Pancreas (tissue), 10 donors: ENCODE measurements at regions not wholly inside any gene's neighbourhood (a gene's known extent, or its start where the extent isn't known, plus 50 kb on each side); places are given as distances from the start of the nearest gene placed in this dataset.
A peak's percentile ranks its signal among the peaks of the same experiment; 100 is the strongest.

ENCODE experiments used
- ATAC-seq, 4 donors: fragments of 200-7000 bp; cut with Tn5 transposase; one replicate each; pipeline versions ENCODE4 v1.8.0 to v1.9.1; 2020; ENCODE audit warnings: mild to moderate bottlenecking in 4 of 4, moderate library complexity in 4 of 4
- DNase-seq, 6 donors: peaks; one replicate each; pipeline ENCODE4 v3.0.0-alpha.2; 2020
- FAIRE-seq: peaks from 2 replicates; lab custom pipeline; 2012; peaks lifted over from hg19 to GRCh38; lab: Jason Lieb, UNC
- H3K27ac ChIP-seq, 4 donors: fragments of 200-600 bp; sonication (generic); 1 replicate in 3 of 4; 2 replicates in 1 of 4; pipeline versions ENCODE4 v1.5.0 to v1.8.0; 2020
- H3K27me3 ChIP-seq, 4 donors: fragments of 200-600 bp; one replicate each; pipeline ENCODE4 v1.8.0; 2021
- H3K36me3 ChIP-seq, 3 donors: fragments of 200-600 bp; sonication (generic) in 1 of 3; one replicate each; pipeline versions ENCODE4 v1.5.0 to v1.8.0; 2020 to 2021
- H3K4me1 ChIP-seq, 3 donors: fragments of 200-600 bp; one replicate each; pipeline ENCODE4 v1.8.0; 2021
- H3K4me3 ChIP-seq, 4 donors: fragments of 200-600 bp; sonication (generic) in 2 of 4; one replicate each; pipeline versions ENCODE4 v1.5.0 to v1.8.0; 2020 to 2021
- H3K9me3 ChIP-seq, 4 donors: fragments of 200-600 bp; one replicate each; pipeline ENCODE4 v1.8.0; 2021
- CTCF ChIP-seq, 4 donors: fragments of 200-600 bp; sonication (generic) in 3 of 4; IDR thresholded peaks; one replicate each; pipeline versions ENCODE4 v1.5.0 to v1.8.0; 2021; ENCODE audit warnings: antibody characterized with exemption in 4 of 4
- WGBS, 2 donors: extraction: QIAGEN DNeasy Blood & Tissue Kit; methylation state at CpG; one replicate each; pipeline ENCODE4 v1.1.7; 2013; 5-methylcytosine and 5-hydroxymethylcytosine counted together
- intact Hi-C, 3 donors: fragments of 100-400 bp; cut with DNase I; formaldehyde crosslinking; loops; one replicate each; pipeline versions ENCODE4 v1.11.1 to v1.14.2; 2022
- donor health status: healthy with polysubstance abuse.
- donor health status: DM: no; HTN: no; CAD: no; lungs with moderate emphysema.
- donor health status: DM: no; HTN: no; CAD: no.
- donor health status: control.
- donor health status: control.
- donor health status: Bipolar disorder and iron deficiency.
- donor health status: DM: yes; HTN: yes; CAD: no.
- donor health status: DM: no; HTN: no; CAD: no.
- donor health status: DM: no; HTN: no; CAD: no.
- donor health status: DM: yes; HTN: yes; CAD: no.

DNA sequence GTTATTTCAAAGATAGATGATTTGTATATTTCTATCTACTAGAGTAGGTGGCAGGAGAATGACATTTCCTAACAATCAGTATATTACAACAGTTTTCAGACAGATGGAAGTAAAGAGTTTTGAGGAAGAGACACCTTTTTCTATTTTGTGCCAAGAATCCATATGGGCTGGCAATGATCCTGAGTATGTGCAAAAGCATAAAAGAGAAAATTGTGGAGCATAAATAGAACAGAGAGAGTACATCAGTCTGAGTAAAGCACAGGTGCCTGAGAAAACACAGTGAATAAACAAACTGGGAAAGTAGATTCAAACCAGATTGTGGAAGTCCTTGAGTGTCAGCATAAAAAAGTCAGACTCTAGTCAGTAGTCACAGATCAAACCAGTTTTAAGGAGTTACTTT is 96.8 kb upstream of the WDR44 start:
- ATAC-seq (peak in 2 of 4 donors; percentile 24 to 28), DNase-seq (no peak), FAIRE-seq (no peak)
- TF ChIP-seq CTCF (IDR thresholded peaks at IDR 0.05): no peak
- intact Hi-C loops: no loop called here
- no peaks in the 10 kb centered on the region for H3K36me3 ChIP-seq
- H3K27me3 ChIP-seq: no peaks in the 10 kb centered on the region
- no peaks in the 10 kb centered on the region for H3K9me3 ChIP-seq
- no peak overlapping the region for H3K27ac ChIP-seq
- no peaks in the 10 kb centered on the region for H3K4me1 ChIP-seq
- H3K4me3 ChIP-seq: no peak overlapping the region

GRCh38 chrX:118250445-118250844 is 95.5 kb upstream of the WDR44 start:
- no peak for TF ChIP-seq CTCF (IDR thresholded peaks at IDR 0.05)
- peaks cover 0 to 2% (median 0%) of the 10 kb centered on the region in 4 donors for H3K27me3 ChIP-seq
- no peaks in the 10 kb centered on the region for H3K9me3 ChIP-seq
- H3K4me1 ChIP-seq: no peaks in the 10 kb centered on the region
- WGBS, 2 donors: 97% methylated on average over 1 of the region's 1 CpG
- H3K36me3 ChIP-seq: no peaks in the 10 kb centered on the region
- FAIRE-seq (no peak), ATAC-seq (no peak), DNase-seq (no peak)
- no peak overlapping the region for H3K4me3 ChIP-seq
- no peak overlapping the region for H3K27ac ChIP-seq
- intact Hi-C loops: no loop called here

DNA sequence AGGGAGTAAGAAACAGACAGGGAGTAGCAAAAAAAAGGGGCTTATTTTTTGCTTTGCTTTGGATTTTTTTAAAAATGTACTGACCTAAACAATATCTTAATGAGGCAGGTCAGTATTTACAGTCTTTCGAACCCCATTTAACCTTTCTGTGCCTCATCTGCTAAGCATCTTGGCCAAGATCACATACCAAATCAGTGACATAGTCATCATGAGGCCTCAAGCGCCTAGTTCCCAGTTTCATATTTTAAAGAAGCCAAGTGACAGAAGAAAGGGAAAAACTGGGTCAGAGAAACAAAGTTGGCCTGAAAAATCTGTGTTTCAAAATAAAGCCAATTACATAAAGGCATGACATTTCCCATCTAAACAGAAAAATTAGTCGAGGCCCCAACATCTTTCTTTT is 94.6 kb upstream of the WDR44 start:
- Histone ChIP-seq H3K27me3 (peaks cover 0 to 5% (median 0%) of the 10 kb centered on the region in 4 donors), H3K4me1 (no peaks in the 10 kb centered on the region), H3K9me3 (no peaks in the 10 kb centered on the region), H3K36me3 (no peaks in the 10 kb centered on the region), H3K4me3 (no peak overlapping the region), H3K27ac (no peak overlapping the region)
- no peak for TF ChIP-seq CTCF (IDR thresholded peaks at IDR 0.05)
- intact Hi-C loops: no loop called here
- FAIRE-seq (no peak), DNase-seq (no peak), ATAC-seq (peak in 1 of 4 donors; percentile 17)
- 59 to 78% methylated on average over 3 of the region's 3 CpGs for WGBS, 2 donors

- H3K4me3 ChIP-seq: no peak overlapping the region
- peaks cover 0 to 18% (median 0%) of the 10 kb centered on the region in 4 donors for H3K27me3 ChIP-seq
- intact Hi-C loops: no loop called here
- DNase-seq (no peak), ATAC-seq (no peak), FAIRE-seq (no peak)
- H3K4me1 ChIP-seq: no peaks in the 10 kb centered on the region
- H3K27ac ChIP-seq: no peak overlapping the region
- TF ChIP-seq CTCF (IDR thresholded peaks at IDR 0.05): no peak
- WGBS, 2 donors: 77 to 94% methylated on average over 2 of the region's 2 CpGs
- no peaks in the 10 kb centered on the region for H3K36me3 ChIP-seq
- no peaks in the 10 kb centered on the region for H3K9me3 ChIP-seq
These were observed 92.9 kb upstream of the WDR44 start for GRCh38 chrX:118252967-118253366.

- no peak overlapping the region for H3K27ac ChIP-seq
- FAIRE-seq (peak; percentile 99), DNase-seq (peak in 3 of 6 donors; percentile 5 to 56 (median 21)), ATAC-seq (peak in 3 of 4 donors; percentile 66 to 77 (median 70))
- intact Hi-C loops: no loop called here
- no peaks in the 10 kb centered on the region for H3K9me3 ChIP-seq
- peak; percentile 35 to 75 (median 48) for TF ChIP-seq CTCF (IDR thresholded peaks at IDR 0.05)
- no peak overlapping the region for H3K4me3 ChIP-seq
- 1 to 3% methylated on average over 2 of the region's 2 CpGs for WGBS, 2 donors
- H3K36me3 ChIP-seq: no peaks in the 10 kb centered on the region
- H3K27me3 ChIP-seq: peaks cover 0 to 18% (median 0%) of the 10 kb centered on the region in 4 donors
- no peaks in the 10 kb centered on the region for H3K4me1 ChIP-seq
These were observed 91.3 kb upstream of the WDR44 start for GRCh38 chrX:118254611-118255010.
